OCI-LY3 (cell line): ENCODE measurements at regions not wholly inside any gene's neighbourhood (a gene's known extent, or its start where the extent isn't known, plus 50 kb on each side); places are given as distances from the start of the nearest gene placed in this dataset.

Source experiments
- CTCF ChIP-seq: fragments of 200-600, 300-600 bp; sonication (generic); IDR thresholded peaks from 2 replicates; pipeline ENCODE4 v1.5.1; 2014; ENCODE audit warnings: antibody characterized with exemption, low read length, low read depth
- EZH2phosphoT487 ChIP-seq: fragments of 200-600 bp; shearing (Covaris generic); IDR thresholded peaks from 2 replicates; pipeline ENCODE4 v1.6.1; 2018; ENCODE audit warnings: antibody characterized with exemption, mixed run types, low read depth

GRCh38 chr14:98871796-98872195, 400.2 kb downstream of the BCL11B start:
- TF ChIP-seq CTCF (no peak), EZH2phosphoT487 (no peak)
